ENCODE measurements at regions not wholly inside any gene's neighbourhood (a gene's known extent, or its start where the extent isn't known, plus 50 kb on each side); places are given as distances from the start of the nearest gene placed in this dataset.

GRCh38 chr4:165709516-165709915 lies 163.5 kb upstream of the TLL1 start:
- Histone ChIP-seq H3F3A (ENCODE audit: low read depth) (no peaks in the 10 kb centered on the region), H3K9ac (ENCODE audit: low read depth, low read length, poor library complexity, severe bottlenecking) (no peak overlapping the region), H3K27me3 (ENCODE audit: insufficient read depth, low read length, poor library complexity, severe bottlenecking) (no peaks in the 10 kb centered on the region), H3K9me3 (ENCODE audit: insufficient read depth, low read depth, low read length) (no peaks in the 10 kb centered on the region), H2AFZ (ENCODE audit: low read length) (no peak overlapping the region), H3K4me1 (ENCODE audit: insufficient read depth, low read length, poor library complexity, severe bottlenecking) (no peaks in the 10 kb centered on the region), H3K4me2 (ENCODE audit: low read depth, low read length, poor library complexity, severe bottlenecking) (no peak overlapping the region), H3K4me3 (ENCODE audit: low read length, poor library complexity, severe bottlenecking) (no peak overlapping the region), H3K36me3 (ENCODE audit: insufficient read depth, low read length) (no peaks in the 10 kb centered on the region), H3K9me2 (replicated peaks; ENCODE audit: low read depth, low read length) (no peaks in the 10 kb centered on the region), H4K20me1 (ENCODE audit: insufficient read depth, low read length, poor library complexity, severe bottlenecking) (no peaks in the 10 kb centered on the region), H3K79me2 (ENCODE audit: insufficient read depth, low read length) (no peaks in the 10 kb centered on the region)
- TF ChIP-seq CTCF (conservative IDR thresholded peaks at IDR 0.05; ENCODE audit: low read length): no peak
- TF ChIP-seq EZH2phosphoT487 (IDR thresholded peaks at IDR 0.05; ENCODE audit: borderline replicate concordance): no peak

- no peak for TF ChIP-seq CTCF (conservative IDR thresholded peaks at IDR 0.05; ENCODE audit: low read length)
- TF ChIP-seq EZH2phosphoT487 (IDR thresholded peaks at IDR 0.05; ENCODE audit: borderline replicate concordance): no peak
- Histone ChIP-seq H2AFZ (ENCODE audit: low read length) (no peak overlapping the region), H3K9me2 (replicated peaks; ENCODE audit: low read depth, low read length) (no peaks in the 10 kb centered on the region), H3K4me3 (ENCODE audit: low read length, poor library complexity, severe bottlenecking) (no peak overlapping the region), H3K4me2 (ENCODE audit: low read depth, low read length, poor library complexity, severe bottlenecking) (no peak overlapping the region), H3K79me2 (ENCODE audit: insufficient read depth, low read length) (no peaks in the 10 kb centered on the region), H3F3A (ENCODE audit: low read depth) (no peaks in the 10 kb centered on the region), H3K4me1 (ENCODE audit: insufficient read depth, low read length, poor library complexity, severe bottlenecking) (no peaks in the 10 kb centered on the region), H3K27me3 (ENCODE audit: insufficient read depth, low read length, poor library complexity, severe bottlenecking) (no peaks in the 10 kb centered on the region), H4K20me1 (ENCODE audit: insufficient read depth, low read length, poor library complexity, severe bottlenecking) (no peaks in the 10 kb centered on the region), H3K36me3 (ENCODE audit: insufficient read depth, low read length) (no peaks in the 10 kb centered on the region), H3K9me3 (ENCODE audit: insufficient read depth, low read depth, low read length) (no peaks in the 10 kb centered on the region), H3K9ac (ENCODE audit: low read depth, low read length, poor library complexity, severe bottlenecking) (no peak overlapping the region)
These were observed 163.0 kb upstream of the TLL1 start for GRCh38 chr4:165709973-165710526.

- Histone ChIP-seq H4K20me1 (ENCODE audit: insufficient read depth, low read length, poor library complexity, severe bottlenecking) (no peaks in the 10 kb centered on the region), H2AFZ (ENCODE audit: low read length) (no peak overlapping the region)
- TF ChIP-seq EZH2phosphoT487 (IDR thresholded peaks at IDR 0.05; ENCODE audit: borderline replicate concordance): no peak
- TF ChIP-seq CTCF (conservative IDR thresholded peaks at IDR 0.05; ENCODE audit: low read length): no peak
These were observed 161.6 kb upstream of the TLL1 start for GRCh38 chr4:165711436-165711835.

More at GRCh38 chr4:165711436-165711835, 161.6 kb upstream of the TLL1 start:
- Histone ChIP-seq H3K9me2 (replicated peaks; ENCODE audit: low read depth, low read length) (no peaks in the 10 kb centered on the region), H3F3A (ENCODE audit: low read depth) (no peaks in the 10 kb centered on the region), H3K9ac (ENCODE audit: low read depth, low read length, poor library complexity, severe bottlenecking) (no peak overlapping the region), H3K9me3 (ENCODE audit: insufficient read depth, low read depth, low read length) (no peaks in the 10 kb centered on the region), H3K79me2 (ENCODE audit: insufficient read depth, low read length) (no peaks in the 10 kb centered on the region), H3K4me2 (ENCODE audit: low read depth, low read length, poor library complexity, severe bottlenecking) (no peak overlapping the region), H3K4me1 (ENCODE audit: insufficient read depth, low read length, poor library complexity, severe bottlenecking) (no peaks in the 10 kb centered on the region), H3K4me3 (ENCODE audit: low read length, poor library complexity, severe bottlenecking) (no peak overlapping the region), H3K36me3 (ENCODE audit: insufficient read depth, low read length) (no peaks in the 10 kb centered on the region), H3K27me3 (ENCODE audit: insufficient read depth, low read length, poor library complexity, severe bottlenecking) (no peaks in the 10 kb centered on the region)
